ENCODE measurements at regions not wholly inside any gene's neighbourhood (a gene's known extent, or its start where the extent isn't known, plus 50 kb on each side); places are given as distances from the start of the nearest gene placed in this dataset.

GRCh38 chr15:60265057-60265456 lies 132.7 kb downstream of the ANXA2 start:
- TF ChIP-seq CTCF (IDR thresholded peaks at IDR 0.05; ENCODE audit: low read length) (no peak), EZH2 (optimal IDR thresholded peaks at IDR 0.05; ENCODE audit: low read depth, low read length) (no peak)

Measured in MM.1S (cell line).